Upper lobe of left lung (tissue), 6 donors: ENCODE measurements at regions not wholly inside any gene's neighbourhood (a gene's known extent, or its start where the extent isn't known, plus 50 kb on each side); places are given as distances from the start of the nearest gene placed in this dataset.

ENCODE experiments used
- ATAC-seq, 2 donors: fragments of 200-7000 bp; cut with Tn5 transposase; one replicate each; pipeline ENCODE4 v1.9.1; 2022; ENCODE audit warnings: mild to moderate bottlenecking in 2 of 2, moderate library complexity in 2 of 2; ENCODE audit not compliant: low FRiP score in 2 of 2
- DNase-seq, 2 donors: peaks; one replicate each; pipeline ENCODE4 v3.0.0-alpha.2; 2019 to 2020
- H3K27ac ChIP-seq, 4 donors: fragments of 200-600 bp; sonication (generic); one replicate each; pipeline ENCODE4 v1.5.1; 2016 to 2019
- H3K27me3 ChIP-seq, 4 donors: fragments of 200-600 bp; sonication (generic); one replicate each; pipeline ENCODE4 v1.5.1; 2017 to 2019
- H3K36me3 ChIP-seq, 4 donors: fragments of 200-600 bp; sonication (generic); one replicate each; pipeline ENCODE4 v1.5.1; 2016 to 2019
- H3K4me1 ChIP-seq, 4 donors: fragments of 200-600 bp; sonication (generic); one replicate each; pipeline ENCODE4 v1.5.1; 2018 to 2019
- H3K4me3 ChIP-seq, 4 donors: fragments of 200-600 bp; sonication (generic); one replicate each; pipeline ENCODE4 v1.5.1; 2017 to 2019; ENCODE audit warnings: mild to moderate bottlenecking in 2 of 4, moderate library complexity in 1 of 4
- H3K9me3 ChIP-seq, 4 donors: fragments of 200-600 bp; sonication (generic); one replicate each; pipeline ENCODE4 v1.5.1; 2018 to 2019
- CTCF ChIP-seq, 6 experiments: fragments of 450-650 bp in 4 of 6; fragments of 200-600 bp in 2 of 6; sonication (generic) in 2 of 6; IDR thresholded peaks; one replicate each; pipeline ENCODE4 v1.5.1; 2016 to 2019; ENCODE audit warnings: antibody characterized with exemption in 6 of 6
- EP300 ChIP-seq, 4 donors: sonication (generic); formaldehyde crosslinking; IDR thresholded peaks; one replicate each; pipeline ENCODE4 v1.5.1; 2017; ENCODE audit warnings: antibody characterized with exemption in 4 of 4, control low read depth in 2 of 4
- POLR2A ChIP-seq, 4 donors: fragments of 450-650 bp; IDR thresholded peaks; one replicate each; pipeline ENCODE4 v1.5.1; 2016 to 2017; ENCODE audit warnings: antibody characterized with exemption in 4 of 4, mild to moderate bottlenecking in 2 of 4
- POLR2AphosphoS5 ChIP-seq, 2 donors: sonication (generic); formaldehyde crosslinking; IDR thresholded peaks; one replicate each; pipeline ENCODE4 v1.5.1; 2017; ENCODE audit warnings: antibody characterized with exemption in 2 of 2
- WGBS, 2 donors: methylation state at CpG; one replicate each; pipeline ENCODE4 v1.1.5; 2017 to 2018; 5-methylcytosine and 5-hydroxymethylcytosine counted together
- donor health status: DM: no; HTN: no; CAD: no; lungs with moderate emphysema.
- donor health status: DM: no; HTN: yes; CAD: no; lungs with severe emphysema.

GRCh38 chr5:145574889-145575573 is 260.1 kb downstream of the PRELID2 start:
- Histone ChIP-seq H3K36me3 (no peaks in the 10 kb centered on the region), H3K27me3 (no peaks in the 10 kb centered on the region), H3K4me3 (no peak overlapping the region), H3K27ac (no peak overlapping the region), H3K9me3 (peaks cover 0 to 10% (median 0%) of the 10 kb centered on the region in 4 donors), H3K4me1 (no peaks in the 10 kb centered on the region)
- WGBS, 2 donors = 85 to 92% methylated on average over 3 of the region's 3 CpGs
- no peak for DNase-seq
- no peak for ATAC-seq
- TF ChIP-seq POLR2A (IDR thresholded peaks at IDR 0.05) (no peak), EP300 (IDR thresholded peaks at IDR 0.05) (no peak), POLR2AphosphoS5 (IDR thresholded peaks at IDR 0.05) (no peak), CTCF (IDR thresholded peaks at IDR 0.05) (no peak)

- Histone ChIP-seq H3K4me1 (no peaks in the 10 kb centered on the region), H3K4me3 (no peak overlapping the region), H3K9me3 (no peaks in the 10 kb centered on the region), H3K36me3 (no peaks in the 10 kb centered on the region), H3K27ac (no peak overlapping the region), H3K27me3 (no peaks in the 10 kb centered on the region)
- no peak for TF ChIP-seq POLR2AphosphoS5 (IDR thresholded peaks at IDR 0.05)
- no peak for TF ChIP-seq EP300 (IDR thresholded peaks at IDR 0.05)
- TF ChIP-seq CTCF (IDR thresholded peaks at IDR 0.05) = no peak
- TF ChIP-seq POLR2A (IDR thresholded peaks at IDR 0.05) = no peak
- no peak for DNase-seq
- ATAC-seq = no peak
Observed at GRCh38 chr5:145568581-145568980, 266.6 kb downstream of the PRELID2 start.

GRCh38 chr5:145562931-145563330 is 272.2 kb downstream of the PRELID2 start:
- DNase-seq = no peak
- Histone ChIP-seq H3K27me3 (no peaks in the 10 kb centered on the region), H3K9me3 (no peaks in the 10 kb centered on the region), H3K4me3 (no peak overlapping the region), H3K27ac (no peak overlapping the region), H3K36me3 (no peaks in the 10 kb centered on the region), H3K4me1 (no peaks in the 10 kb centered on the region)
- 68 to 80% methylated on average over 4 of the region's 4 CpGs for WGBS, 2 donors
- no peak for ATAC-seq
- TF ChIP-seq POLR2AphosphoS5 (IDR thresholded peaks at IDR 0.05) = no peak
- TF ChIP-seq EP300 (IDR thresholded peaks at IDR 0.05) = no peak
- TF ChIP-seq POLR2A (IDR thresholded peaks at IDR 0.05) = no peak

- H3K4me3 ChIP-seq = no peak overlapping the region
- 96 to 100% methylated on average over 1 of the region's 1 CpG for WGBS, 2 donors
- H3K36me3 ChIP-seq = no peaks in the 10 kb centered on the region
- no peak for DNase-seq
- H3K4me1 ChIP-seq = no peaks in the 10 kb centered on the region
- ATAC-seq = no peak
- no peak overlapping the region for H3K27ac ChIP-seq
- H3K27me3 ChIP-seq = no peaks in the 10 kb centered on the region
- no peaks in the 10 kb centered on the region for H3K9me3 ChIP-seq
- TF ChIP-seq EP300 (IDR thresholded peaks at IDR 0.05) (no peak), POLR2AphosphoS5 (IDR thresholded peaks at IDR 0.05) (no peak), POLR2A (IDR thresholded peaks at IDR 0.05) (no peak), CTCF (IDR thresholded peaks at IDR 0.05) (no peak)
Observed at GRCh38 chr5:145558288-145558687, 276.9 kb downstream of the PRELID2 start.

- no peaks in the 10 kb centered on the region for H3K27me3 ChIP-seq
- no peak overlapping the region for H3K4me3 ChIP-seq
- DNase-seq (no peak), ATAC-seq (no peak)
- TF ChIP-seq POLR2AphosphoS5 (IDR thresholded peaks at IDR 0.05) (no peak), EP300 (IDR thresholded peaks at IDR 0.05) (no peak), POLR2A (IDR thresholded peaks at IDR 0.05) (no peak), CTCF (IDR thresholded peaks at IDR 0.05) (no peak)
- no peaks in the 10 kb centered on the region for H3K9me3 ChIP-seq
- WGBS, 2 donors = 68 to 91% methylated on average over 1 of the region's 1 CpG
- H3K36me3 ChIP-seq = no peaks in the 10 kb centered on the region
- no peaks in the 10 kb centered on the region for H3K4me1 ChIP-seq
- no peak overlapping the region for H3K27ac ChIP-seq
Observed at GRCh38 chr5:145557345-145557744, 277.8 kb downstream of the PRELID2 start.
